ENCODE measurements at regions not wholly inside any gene's neighbourhood (a gene's known extent, or its start where the extent isn't known, plus 50 kb on each side); places are given as distances from the start of the nearest gene placed in this dataset.
A peak's percentile ranks its signal among the peaks of the same experiment; 100 is the strongest.

DNA sequence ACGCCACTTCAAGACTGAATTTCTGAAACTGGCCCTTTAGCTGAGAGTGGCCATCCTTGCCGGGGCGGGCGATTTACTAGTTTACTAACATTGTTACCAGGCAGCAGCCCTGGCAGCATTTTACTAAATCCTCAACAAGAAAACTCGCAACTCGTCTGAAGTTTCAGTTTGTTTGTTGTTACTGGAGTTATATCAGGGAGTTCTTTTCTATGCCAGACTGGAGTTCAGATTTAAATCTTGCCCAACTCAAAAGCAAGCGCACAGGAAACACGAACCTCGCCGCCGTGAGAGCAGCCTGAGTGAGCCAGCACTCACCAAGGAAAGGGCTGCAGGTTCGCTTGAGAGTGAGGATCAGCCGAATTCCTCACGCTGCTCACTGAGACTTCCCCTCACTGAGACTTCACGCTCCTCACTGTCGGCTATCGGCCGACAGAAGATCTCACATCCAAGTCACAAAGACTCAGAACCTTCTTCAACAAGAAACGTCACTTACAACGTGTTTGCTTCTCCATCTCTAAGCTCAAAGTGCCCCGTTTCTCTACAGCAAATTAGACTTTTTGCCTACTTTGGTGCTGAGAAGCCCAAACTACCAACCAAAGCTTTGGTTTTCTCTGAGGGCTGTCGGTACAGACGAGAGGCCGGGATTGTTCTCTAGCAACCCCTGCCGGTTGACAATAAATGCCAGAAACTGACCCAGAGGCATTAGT is 78.9 kb downstream of the OLIG3 start (continued):
- TF ChIP-seq, protein P1, sequence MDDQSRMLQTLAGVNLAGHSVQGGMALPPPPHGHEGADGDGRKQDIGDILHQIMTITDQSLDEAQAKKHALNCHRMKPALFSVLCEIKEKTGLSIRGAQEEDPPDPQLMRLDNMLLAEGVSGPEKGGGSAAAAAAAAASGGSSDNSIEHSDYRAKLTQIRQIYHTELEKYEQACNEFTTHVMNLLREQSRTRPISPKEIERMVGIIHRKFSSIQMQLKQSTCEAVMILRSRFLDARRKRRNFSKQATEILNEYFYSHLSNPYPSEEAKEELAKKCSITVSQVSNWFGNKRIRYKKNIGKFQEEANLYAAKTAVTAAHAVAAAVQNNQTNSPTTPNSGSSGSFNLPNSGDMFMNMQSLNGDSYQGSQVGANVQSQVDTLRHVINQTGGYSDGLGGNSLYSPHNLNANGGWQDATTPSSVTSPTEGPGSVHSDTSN (IDR thresholded peaks at IDR 0.05; ENCODE audit: insufficient replicate concordance, low read depth, low read length), result no peak
- TF ChIP-seq SP1 (IDR thresholded peaks at IDR 0.05; ENCODE audit: low read depth, low read length), result no peak
- TF ChIP-seq LARP7 (IDR thresholded peaks at IDR 0.05), result no peak
- 0 out of 2 replicates have a peak, but pooled peaks have one; percentile 20 for TF ChIP-seq DPF2 (IDR thresholded peaks at IDR 0.05)
- no peak for TF ChIP-seq CHD1 (IDR thresholded peaks at IDR 0.05; ENCODE audit: low read depth, low read length)
- no peak for TF ChIP-seq TCF12 (IDR thresholded peaks at IDR 0.05; ENCODE audit: low read depth, low read length)
- TF ChIP-seq FOS (IDR thresholded peaks at IDR 0.05; ENCODE audit: borderline replicate concordance, extremely low read depth, insufficient read length), result no peak
- 0 out of 2 replicates have a peak, but pooled peaks have one; percentile 48 for TF ChIP-seq IRF4 (IDR thresholded peaks at IDR 0.05; ENCODE audit: low read depth, low read length)
- TF ChIP-seq PML (IDR thresholded peaks at IDR 0.05; ENCODE audit: low read length), result no peak
- TF ChIP-seq SIN3A (IDR thresholded peaks at IDR 0.05; ENCODE audit: low read depth, low read length), result no peak
- no peak for TF ChIP-seq BMI1 (IDR thresholded peaks at IDR 0.05; ENCODE audit: borderline replicate concordance)
- TF ChIP-seq, protein P2, sequence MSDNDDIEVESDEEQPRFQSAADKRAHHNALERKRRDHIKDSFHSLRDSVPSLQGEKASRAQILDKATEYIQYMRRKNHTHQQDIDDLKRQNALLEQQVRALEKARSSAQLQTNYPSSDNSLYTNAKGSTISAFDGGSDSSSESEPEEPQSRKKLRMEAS (IDR thresholded peaks at IDR 0.05; ENCODE audit: low read depth, low read length), result no peak
- no peak for TF ChIP-seq TCF3 (IDR thresholded peaks at IDR 0.05; ENCODE audit: borderline replicate concordance, insufficient read depth, low read depth, low read length)
- TF ChIP-seq TARDBP (IDR thresholded peaks at IDR 0.05; ENCODE audit: borderline replicate concordance), result no peak
- TF ChIP-seq CBFB (IDR thresholded peaks at IDR 0.05; ENCODE audit: low read depth), result no peak
- 0 out of 2 replicates have a peak, but pooled peaks have one; percentile 35 for TF ChIP-seq FOXM1 (IDR thresholded peaks at IDR 0.05; ENCODE audit: low read depth, low read length)
- TF ChIP-seq ESRRA (IDR thresholded peaks at IDR 0.05; ENCODE audit: low read length), result no peak
- TF ChIP-seq SUPT20H (IDR thresholded peaks at IDR 0.05; ENCODE audit: borderline replicate concordance, control insufficient read depth, low read depth, low read length), result no peak
- TF ChIP-seq PAX8 (IDR thresholded peaks at IDR 0.05), result no peak
- TF ChIP-seq PAX5 (IDR thresholded peaks at IDR 0.05; ENCODE audit: borderline replicate concordance, low read depth, low read length), result no peak
- TF ChIP-seq POLR2AphosphoS5 (IDR thresholded peaks at IDR 0.05; ENCODE audit: low read length), result no peak
- TF ChIP-seq RAD51 (IDR thresholded peaks at IDR 0.05), result no peak
- TF ChIP-seq EP300 (IDR thresholded peaks at IDR 0.05; ENCODE audit: borderline replicate concordance in 1 of 2, control insufficient read depth in 1 of 2, low read depth in 2 of 2, low read length in 2 of 2), result no peak
- TF ChIP-seq, protein P3, sequence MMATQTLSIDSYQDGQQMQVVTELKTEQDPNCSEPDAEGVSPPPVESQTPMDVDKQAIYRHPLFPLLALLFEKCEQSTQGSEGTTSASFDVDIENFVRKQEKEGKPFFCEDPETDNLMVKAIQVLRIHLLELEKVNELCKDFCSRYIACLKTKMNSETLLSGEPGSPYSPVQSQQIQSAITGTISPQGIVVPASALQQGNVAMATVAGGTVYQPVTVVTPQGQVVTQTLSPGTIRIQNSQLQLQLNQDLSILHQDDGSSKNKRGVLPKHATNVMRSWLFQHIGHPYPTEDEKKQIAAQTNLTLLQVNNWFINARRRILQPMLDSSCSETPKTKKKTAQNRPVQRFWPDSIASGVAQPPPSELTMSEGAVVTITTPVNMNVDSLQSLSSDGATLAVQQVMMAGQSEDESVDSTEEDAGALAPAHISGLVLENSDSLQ (IDR thresholded peaks at IDR 0.05), result 0 out of 2 replicates have a peak, but pooled peaks have one; percentile 15
- no peak; the same call in 2 of the 3 replicates for TF ChIP-seq POU2F2 (IDR thresholded peaks at IDR 0.05; ENCODE audit: borderline replicate concordance, low read depth, low read length)
- TF ChIP-seq NFIC (IDR thresholded peaks at IDR 0.05; ENCODE audit: low read depth, low read length), result no peak
- TF ChIP-seq SIX5 (IDR thresholded peaks at IDR 0.05; ENCODE audit: low read depth, low read length, severe bottlenecking), result no peak
- no peak for TF ChIP-seq CEBPB (IDR thresholded peaks at IDR 0.05; ENCODE audit: borderline replicate concordance in 1 of 2, low read depth in 2 of 2, low read length in 2 of 2)
- TF ChIP-seq HCFC1 (IDR thresholded peaks at IDR 0.05; ENCODE audit: low read length), result no peak
- TF ChIP-seq, protein P4, sequence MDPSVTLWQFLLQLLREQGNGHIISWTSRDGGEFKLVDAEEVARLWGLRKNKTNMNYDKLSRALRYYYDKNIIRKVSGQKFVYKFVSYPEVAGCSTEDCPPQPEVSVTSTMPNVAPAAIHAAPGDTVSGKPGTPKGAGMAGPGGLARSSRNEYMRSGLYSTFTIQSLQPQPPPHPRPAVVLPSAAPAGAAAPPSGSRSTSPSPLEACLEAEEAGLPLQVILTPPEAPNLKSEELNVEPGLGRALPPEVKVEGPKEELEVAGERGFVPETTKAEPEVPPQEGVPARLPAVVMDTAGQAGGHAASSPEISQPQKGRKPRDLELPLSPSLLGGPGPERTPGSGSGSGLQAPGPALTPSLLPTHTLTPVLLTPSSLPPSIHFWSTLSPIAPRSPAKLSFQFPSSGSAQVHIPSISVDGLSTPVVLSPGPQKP (IDR thresholded peaks at IDR 0.05; ENCODE audit: low read depth, low read length), result no peak
- TF ChIP-seq MEF2A (IDR thresholded peaks at IDR 0.05; ENCODE audit: insufficient read depth, low read depth, low read length), result no peak

All from GM12878 (cell line).